GM13976 (cell line): ENCODE measurements at regions not wholly inside any gene's neighbourhood (a gene's known extent, or its start where the extent isn't known, plus 50 kb on each side); places are given as distances from the start of the nearest gene placed in this dataset.

ENCODE experiments used
- DNase-seq: peaks from one replicate; pipeline ENCODE4 v3.0.0; 2012; ENCODE audit warnings: low spot score
- in situ Hi-C: fragments of 300-500 bp; cut with MboI; formaldehyde crosslinking; loops from one replicate; pipeline ENCODE4 v1.12.0; 2022; ENCODE audit warnings: low sequenced_read_pairs, mixed read lengths, inconsistent platforms; ENCODE audit not compliant: unreplicated experiment
- TF ChIP-seq, protein P1 (sequence below): IDR thresholded peaks from 2 replicates; pipeline ENCODE4 v1.5.1; 2012; ENCODE audit warnings: borderline replicate concordance, mild to moderate bottlenecking; ENCODE audit not compliant: insufficient read depth; ENCODE audit errors: extremely low read depth, missing control alignments, control extremely low read depth

DNA sequence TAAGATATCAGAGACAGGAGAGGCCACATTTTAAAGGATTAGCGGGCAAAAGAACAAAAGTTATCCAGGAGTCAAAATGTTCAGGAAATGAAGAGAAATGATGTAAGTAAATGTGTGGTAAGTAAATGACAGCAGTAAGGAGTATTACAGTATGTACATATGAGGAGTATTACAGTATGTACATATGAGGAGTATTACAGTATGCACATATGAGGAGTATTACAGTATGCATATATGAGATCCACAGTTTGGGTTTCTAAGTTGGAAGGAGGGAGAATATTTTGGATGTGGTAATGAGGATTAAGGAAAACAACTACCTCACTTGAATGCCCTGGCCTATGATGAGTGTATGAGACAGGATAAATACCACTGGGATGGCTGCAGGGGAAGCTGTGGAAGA lies 192.4 kb upstream of the DGKB start:
- TF ChIP-seq, protein P1, sequence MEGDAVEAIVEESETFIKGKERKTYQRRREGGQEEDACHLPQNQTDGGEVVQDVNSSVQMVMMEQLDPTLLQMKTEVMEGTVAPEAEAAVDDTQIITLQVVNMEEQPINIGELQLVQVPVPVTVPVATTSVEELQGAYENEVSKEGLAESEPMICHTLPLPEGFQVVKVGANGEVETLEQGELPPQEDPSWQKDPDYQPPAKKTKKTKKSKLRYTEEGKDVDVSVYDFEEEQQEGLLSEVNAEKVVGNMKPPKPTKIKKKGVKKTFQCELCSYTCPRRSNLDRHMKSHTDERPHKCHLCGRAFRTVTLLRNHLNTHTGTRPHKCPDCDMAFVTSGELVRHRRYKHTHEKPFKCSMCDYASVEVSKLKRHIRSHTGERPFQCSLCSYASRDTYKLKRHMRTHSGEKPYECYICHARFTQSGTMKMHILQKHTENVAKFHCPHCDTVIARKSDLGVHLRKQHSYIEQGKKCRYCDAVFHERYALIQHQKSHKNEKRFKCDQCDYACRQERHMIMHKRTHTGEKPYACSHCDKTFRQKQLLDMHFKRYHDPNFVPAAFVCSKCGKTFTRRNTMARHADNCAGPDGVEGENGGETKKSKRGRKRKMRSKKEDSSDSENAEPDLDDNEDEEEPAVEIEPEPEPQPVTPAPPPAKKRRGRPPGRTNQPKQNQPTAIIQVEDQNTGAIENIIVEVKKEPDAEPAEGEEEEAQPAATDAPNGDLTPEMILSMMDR: no peak
- DNase-seq: no peak
- in situ Hi-C loops: no loop called here

DNA sequence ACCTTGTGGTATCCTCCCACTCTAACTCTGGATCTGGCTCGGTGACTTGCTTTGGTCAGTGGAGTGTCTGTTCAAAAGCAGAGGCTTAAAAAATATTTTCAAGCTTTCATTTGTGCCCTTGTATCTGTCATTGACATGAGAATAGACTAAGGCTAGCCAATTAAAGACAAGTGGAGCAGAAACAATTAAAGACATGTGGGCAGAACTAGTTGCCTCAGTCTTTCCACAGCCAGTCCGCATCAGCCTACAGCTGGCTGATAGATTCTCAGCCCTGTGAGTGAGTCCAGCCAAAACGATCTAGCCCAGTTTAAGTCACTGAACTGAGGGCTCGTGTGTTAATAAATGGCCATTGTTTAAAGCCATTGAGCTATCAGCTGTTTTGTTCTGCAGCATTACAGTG lies 185.2 kb upstream of the DGKB start:
- DNase-seq: no peak
- TF ChIP-seq, protein P1: no peak
- in situ Hi-C loops: no loop called here

DNA sequence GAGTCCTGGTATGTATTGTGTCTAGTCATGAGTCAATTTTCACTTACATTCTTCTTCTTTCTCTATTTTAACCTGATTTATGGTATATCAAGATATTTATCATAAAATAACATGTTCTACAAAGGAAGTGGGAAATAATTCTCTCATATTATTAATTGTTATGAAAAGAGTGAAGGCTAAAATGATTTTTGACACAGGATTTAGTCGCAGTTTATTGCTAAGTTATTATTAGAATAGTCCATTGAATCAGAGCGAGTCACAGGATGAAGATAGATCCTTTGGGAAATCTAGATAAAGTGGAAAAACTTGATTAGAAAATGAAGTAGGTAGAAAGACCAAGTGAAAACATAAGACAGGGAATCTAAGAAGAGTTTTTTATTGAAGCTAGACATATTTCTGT lies 184.3 kb upstream of the DGKB start:
- TF ChIP-seq, protein P1: no peak
- DNase-seq: no peak
- in situ Hi-C loops: no loop called here

DNA sequence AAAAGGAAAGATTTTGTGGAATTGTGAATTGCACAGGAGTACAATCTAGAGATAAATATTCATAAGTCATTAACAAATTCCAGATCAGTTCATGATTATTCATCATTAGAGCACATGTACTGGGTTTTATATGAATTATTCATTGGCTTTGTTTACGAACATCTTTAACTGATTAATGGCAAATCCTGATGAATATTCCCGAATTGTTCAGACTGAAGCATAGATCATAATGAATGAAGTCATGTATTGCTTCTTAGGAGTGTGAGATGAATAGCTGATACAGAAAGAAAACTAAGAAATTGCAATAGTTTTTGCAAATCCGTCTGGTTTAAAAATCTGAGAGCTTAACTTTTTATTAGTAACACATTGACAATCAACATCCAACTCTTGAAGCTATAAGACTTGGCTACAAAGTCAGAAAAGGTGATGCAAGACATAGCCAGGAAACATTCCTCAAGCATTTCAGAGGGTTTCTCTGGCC lies 183.6 kb upstream of the DGKB start:
- TF ChIP-seq, protein P1: no peak
- DNase-seq: no peak
- in situ Hi-C loops: no loop called here

DNA sequence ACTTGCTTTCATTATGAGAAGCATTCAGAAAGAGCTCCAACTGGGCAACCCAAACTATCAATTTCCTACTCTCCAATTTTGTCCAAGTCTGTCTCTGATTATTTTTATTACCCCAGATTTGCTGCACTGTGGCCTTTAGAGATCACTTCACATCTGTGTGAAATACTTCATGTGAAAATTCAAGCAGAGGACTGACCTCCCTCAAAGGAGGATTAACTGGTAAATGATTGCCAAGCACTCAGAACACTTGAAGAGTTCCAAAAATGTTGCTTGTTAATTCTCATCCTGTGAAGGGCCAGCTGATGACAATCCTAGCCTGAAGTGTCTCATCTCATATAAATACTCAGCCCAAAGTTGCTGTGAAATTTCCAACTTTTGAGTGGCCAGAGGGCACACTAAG lies 182.8 kb upstream of the DGKB start:
- TF ChIP-seq, protein P1: no peak
- no peak for DNase-seq
- in situ Hi-C loops: no loop called here

DNA sequence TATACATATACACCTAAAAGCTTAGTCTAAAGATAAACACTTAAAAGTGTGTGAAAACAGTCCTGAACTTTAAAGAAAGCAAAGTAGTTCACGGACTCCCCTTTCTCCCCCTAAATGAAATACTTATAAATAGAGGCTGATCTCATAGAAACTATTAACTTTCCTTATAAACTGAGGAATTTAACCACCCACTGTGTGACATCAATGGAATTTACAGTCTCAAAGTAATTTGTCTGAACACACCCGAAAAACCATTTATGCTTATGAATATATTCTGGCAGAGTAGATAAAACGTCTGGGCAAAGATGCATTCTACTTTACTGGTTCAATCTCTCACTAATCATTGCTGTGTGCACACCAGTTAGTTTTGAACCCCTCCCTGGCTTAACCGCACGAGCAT lies 181.8 kb upstream of the DGKB start:
- no peak for DNase-seq
- in situ Hi-C loops: no loop called here
- TF ChIP-seq, protein P1: no peak

DNA sequence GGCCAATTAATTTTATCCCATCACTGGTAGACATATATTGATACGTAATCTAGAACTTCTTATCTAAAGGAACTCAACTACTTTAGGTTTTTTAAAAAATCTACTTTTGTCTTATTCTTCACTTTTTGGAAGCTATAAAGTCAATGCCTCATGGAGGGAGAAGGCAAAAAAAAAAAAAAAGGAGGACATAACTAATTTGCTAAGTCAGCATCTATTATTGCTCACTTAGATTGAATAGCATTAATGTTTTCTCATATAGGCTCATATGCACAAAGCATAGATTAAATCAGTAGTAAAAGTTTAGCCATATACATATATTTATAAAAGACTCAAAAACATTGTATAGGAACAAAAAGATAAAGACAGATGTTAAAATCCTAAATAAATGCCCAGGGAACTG lies 179.3 kb upstream of the DGKB start:
- no peak for DNase-seq
- TF ChIP-seq, protein P1: no peak
- in situ Hi-C loops: no loop called here
